AG20443 (cell line): ENCODE measurements at regions not wholly inside any gene's neighbourhood (a gene's known extent, or its start where the extent isn't known, plus 50 kb on each side); places are given as distances from the start of the nearest gene placed in this dataset.
"Not testable (repeated sequence)": the region's sequence is repeated elsewhere in the genome, so short reads cannot be mapped to it uniquely, and the experiment has no call there.

Experiments used
- DNase-seq: peaks from one replicate; pipeline ENCODE4 v3.0.0; 2012; ENCODE audit warnings: low spot score, mixed read lengths

GRCh38 chr3:103499132-103499900 lies 1064.5 kb downstream of the ZPLD1 start:
- peak; percentile 23 for DNase-seq

GRCh38 chr3:103499967-103500366 lies 1065.2 kb downstream of the ZPLD1 start:
- no peak for DNase-seq

- no peak for DNase-seq
Measured at GRCh38 chr3:103510760-103511159, 1075.9 kb downstream of the ZPLD1 start.

- no peak for DNase-seq
Measured at GRCh38 chr3:103511891-103512290, 1077.1 kb downstream of the ZPLD1 start.

- DNase-seq: no peak
Measured at GRCh38 chr3:103512595-103512994, 1077.8 kb downstream of the ZPLD1 start.

GRCh38 chr3:103513003-103513402 lies 1078.2 kb downstream of the ZPLD1 start:
- no peak for DNase-seq

- DNase-seq: no peak
Measured at GRCh38 chr3:103515116-103515515, 1080.3 kb downstream of the ZPLD1 start.

GRCh38 chr3:103516950-103517349 lies 1082.1 kb downstream of the ZPLD1 start:
- no peak for DNase-seq

GRCh38 chr3:103531327-103531726 lies 1096.5 kb downstream of the ZPLD1 start:
- DNase-seq: not testable (repeated sequence)

- no peak for DNase-seq
Measured at GRCh38 chr3:103532986-103533385, 1098.2 kb downstream of the ZPLD1 start.

- DNase-seq: no peak
Measured at GRCh38 chr3:103554451-103554850, 1119.6 kb downstream of the ZPLD1 start.

GRCh38 chr3:103564116-103564515 lies 1129.3 kb downstream of the ZPLD1 start:
- DNase-seq: not testable (repeated sequence)

- no peak for DNase-seq
Measured at GRCh38 chr3:103585809-103586208, 1151.0 kb downstream of the ZPLD1 start.

- no peak for DNase-seq
Measured at GRCh38 chr3:103589770-103590169, 1155.0 kb downstream of the ZPLD1 start.

GRCh38 chr3:103600844-103601243 lies 1166.0 kb downstream of the ZPLD1 start:
- DNase-seq: no peak

GRCh38 chr3:103601666-103602065 lies 1166.9 kb downstream of the ZPLD1 start:
- no peak for DNase-seq

- DNase-seq: no peak
Measured at GRCh38 chr3:103609472-103609871, 1174.7 kb downstream of the ZPLD1 start.

- no peak for DNase-seq
Measured at GRCh38 chr3:103613397-103614156, 1178.8 kb downstream of the ZPLD1 start.

GRCh38 chr3:103614719-103615118 lies 1179.9 kb downstream of the ZPLD1 start:
- DNase-seq: no peak

- no peak for DNase-seq
Measured at GRCh38 chr3:103617961-103618360, 1183.1 kb downstream of the ZPLD1 start.

- no peak for DNase-seq
Measured at GRCh38 chr3:103624271-103624670, 1189.5 kb downstream of the ZPLD1 start.

GRCh38 chr3:103629391-103629790 lies 1194.6 kb downstream of the ZPLD1 start:
- no peak for DNase-seq

GRCh38 chr3:103644450-103644849 lies 1209.6 kb downstream of the ZPLD1 start:
- DNase-seq: no peak
